HCT116 (cell line): ENCODE measurements at regions not wholly inside any gene's neighbourhood (a gene's known extent, or its start where the extent isn't known, plus 50 kb on each side); places are given as distances from the start of the nearest gene placed in this dataset.

Experiments used
- ATAC-seq: fragments of 200-7000 bp; cut with Tn5 transposase; 2 replicates; pipeline ENCODE4 v1.9.1; 2020; ENCODE audit warnings: mild to moderate bottlenecking, moderate library complexity
- BruUV-seq: library from RNA; stranded (reverse); fragments of 400-500 nt; replicated peaks from 2 replicates; lab custom pipeline; 2021; lab: Mats Ljungman, UMichigan
- CTCF ChIA-PET: fragments of 300-600 bp; sonication (Branson Sonifier 250); formaldehyde crosslinking; loops from one replicate; lab custom pipeline; 2021; ENCODE audit warnings: antibody characterized with exemption; lab: Charles Lee
- POLR2A ChIA-PET: fragments of 300-600, 350-600 bp; sonication (Branson Sonifier 250); formaldehyde crosslinking; loops from one replicate; lab custom pipeline; 2021; ENCODE audit warnings: antibody characterized with exemption; lab: Charles Lee
- RAD21 ChIA-PET, 2 experiments: fragments of 300-600 bp; sonication (Branson Sonifier 250); formaldehyde crosslinking; loops; one replicate each; lab custom pipeline; 2023; ENCODE audit warnings: low total read pairs in 2 of 2; ENCODE audit not compliant: uncharacterized antibody in 2 of 2, unreplicated experiment in 2 of 2, low non-redundant PET in 1 of 2; lab: Charles Lee
- DNase-seq: peaks from one replicate; pipeline ENCODE4 v3.0.0-alpha.2; 2010; ENCODE audit warnings: low read depth, low spot score
- H2AFZ ChIP-seq: fragments of 200-600 bp; shearing (Covaris generic), sonication (generic); 2 replicates; pipeline ENCODE4 v1.6.1; 2017; ENCODE audit warnings: low read depth, mixed run types, mixed read lengths, antibody characterized with exemption, low read length; ENCODE audit not compliant: poor library complexity, severe bottlenecking
- H3K27ac ChIP-seq: 2 replicates; pipeline ENCODE4 v1.5.1; 2012; ENCODE audit warnings: low read depth, low read length
- H3K27me3 ChIP-seq: fragments of 200-600 bp; sonication (generic); 2 replicates; pipeline ENCODE4 v1.6.1; 2016; ENCODE audit warnings: mixed run types, low read length, mixed read lengths; ENCODE audit not compliant: insufficient read depth
- H3K36me3 ChIP-seq, 2 experiments: fragments of 200-500 bp in 1 of 2; fragments of 200-600 bp in 1 of 2; sonication (Bioruptor generic) in 1 of 2; sonication (generic) in 1 of 2; 2 replicates each; pipeline versions ENCODE4 v1.5.1 to v1.6.1; 2014 to 2016; ENCODE audit warnings: low read length in 2 of 2, inconsistent platforms in 1 of 2, mixed read lengths in 1 of 2, mixed run types in 1 of 2; ENCODE audit not compliant: insufficient read depth in 2 of 2, control insufficient read depth in 1 of 2
- H3K4me1 ChIP-seq, 2 experiments: fragments of 200-600 bp in 1 of 2; sonication (generic) in 1 of 2; 2 replicates each; pipeline versions ENCODE4 v1.5.1 to v1.6.1; 2012 to 2017; ENCODE audit warnings: low read length in 2 of 2, inconsistent platforms in 1 of 2, mild to moderate bottlenecking in 1 of 2, mixed read lengths in 1 of 2, mixed run types in 1 of 2, moderate library complexity in 1 of 2; ENCODE audit not compliant: insufficient read depth in 2 of 2, control insufficient read depth in 1 of 2
- H3K4me2 ChIP-seq: fragments of 200-600 bp; sonication (generic); 2 replicates; pipeline ENCODE4 v1.6.1; 2017; ENCODE audit warnings: mixed run types, low read length, mixed read lengths
- H3K4me3 ChIP-seq, 2 experiments: fragments of 200-600 bp in 1 of 2; sonication (generic) in 1 of 2; replicated peaks in 1 of 2; 2 replicates each; pipeline ENCODE4 v1.5.1; 2011 to 2016; ENCODE audit warnings: low read length in 2 of 2, control low read depth in 1 of 2, low read depth in 1 of 2, mild to moderate bottlenecking in 1 of 2, mixed read lengths in 1 of 2, mixed run types in 1 of 2
- H3K79me2 ChIP-seq: fragments of 200-600 bp; sonication (generic); 2 replicates; pipeline ENCODE4 v1.6.1; 2017; ENCODE audit warnings: mild to moderate bottlenecking, mixed run types, low read length, moderate library complexity, mixed read lengths; ENCODE audit not compliant: insufficient read depth
- H3K9ac ChIP-seq: fragments of 200-600 bp; sonication (generic); 2 replicates; pipeline ENCODE4 v1.6.1; 2016; ENCODE audit warnings: low read length, mixed read lengths
- H3K9me2 ChIP-seq: fragments of 200-600 bp; sonication (generic), shearing (Covaris generic); 2 replicates; pipeline ENCODE4 v1.6.1; 2017; ENCODE audit warnings: mixed run types, mild to moderate bottlenecking, moderate library complexity; ENCODE audit not compliant: insufficient read depth
- H3K9me3 ChIP-seq, 2 experiments: fragments of 200-500 bp in 1 of 2; fragments of 200-600 bp in 1 of 2; sonication (Bioruptor generic) in 1 of 2; sonication (generic) in 1 of 2; 2 replicates each; pipeline ENCODE4 v1.6.1; 2014 to 2017; ENCODE audit warnings: low read length in 2 of 2, mixed read lengths in 2 of 2, inconsistent platforms in 1 of 2, low read depth in 1 of 2, mild to moderate bottlenecking in 1 of 2, mixed run types in 1 of 2, moderate library complexity in 1 of 2; ENCODE audit not compliant: control insufficient read depth in 1 of 2, insufficient read depth in 1 of 2
- H4K20me1 ChIP-seq: fragments of 200-600 bp; sonication (generic), shearing (Covaris generic); 2 replicates; pipeline ENCODE4 v1.6.1; 2017; ENCODE audit warnings: mixed run types, mild to moderate bottlenecking, moderate library complexity; ENCODE audit not compliant: insufficient read depth
- CEBPB ChIP-seq: IDR thresholded peaks from 2 replicates; pipeline ENCODE4 v1.6.1; 2012; ENCODE audit warnings: low read depth
- CTCF ChIP-seq, 3 experiments: fragments of 200-600 bp in 1 of 3; sonication (generic) in 1 of 3; IDR thresholded peaks in 2 of 3; conservative IDR thresholded peaks in 1 of 3; 2 replicates each; pipeline ENCODE4 v1.5.1; 2012 to 2017; ENCODE audit warnings: low read depth in 2 of 3, low read length in 2 of 3, antibody characterized with exemption in 1 of 3, borderline replicate concordance in 1 of 3, control low read depth in 1 of 3, mild to moderate bottlenecking in 1 of 3, mixed read lengths in 1 of 3, mixed run types in 1 of 3, moderate library complexity in 1 of 3; ENCODE audit not compliant: insufficient read depth in 1 of 3
- ELF1 ChIP-seq: IDR thresholded peaks from 2 replicates; pipeline ENCODE4 v1.6.1; 2012; ENCODE audit warnings: low read depth, borderline replicate concordance
- EZH2 ChIP-seq: fragments of 200-600 bp; sonication (generic); IDR thresholded peaks from 2 replicates; pipeline ENCODE4 v1.6.1; 2017; ENCODE audit warnings: antibody characterized with exemption, mixed run types
- MAX ChIP-seq: IDR thresholded peaks from 2 replicates; pipeline ENCODE4 v1.6.1; 2012
- RAD21 ChIP-seq: IDR thresholded peaks from 2 replicates; pipeline ENCODE4 v1.6.1; 2012; ENCODE audit warnings: low read depth, mild to moderate bottlenecking
- REST ChIP-seq: IDR thresholded peaks from 2 replicates; pipeline ENCODE4 v1.6.1; 2012; ENCODE audit warnings: low read depth
- SP1 ChIP-seq: IDR thresholded peaks from 2 replicates; pipeline ENCODE4 v1.6.1; 2012; ENCODE audit warnings: low read depth
- YY1 ChIP-seq: IDR thresholded peaks from 2 replicates; pipeline ENCODE4 v1.6.1; 2011; ENCODE audit warnings: low read length, low read depth, moderate library complexity, mild to moderate bottlenecking; ENCODE audit not compliant: insufficient replicate concordance; ENCODE audit errors: extremely low read depth
- ZNF274 ChIP-seq: fragments of 200-500 bp; sonication (Bioruptor generic); IDR thresholded peaks from 2 replicates; pipeline ENCODE4 v1.6.1; 2014; ENCODE audit warnings: mild to moderate bottlenecking, low read depth, low read length, inconsistent platforms
- intact Hi-C: fragments of 100-400 bp; cut with micrococcal nuclease; formaldehyde crosslinking; loops from 2 replicates; pipeline ENCODE4 v1.10.0; 2022
- TF ChIP-seq, protein P1 (sequence below): IDR thresholded peaks from 2 replicates; pipeline ENCODE4 v1.6.1; 2011; ENCODE audit warnings: mild to moderate bottlenecking, low read length, moderate library complexity; ENCODE audit not compliant: insufficient replicate concordance; ENCODE audit errors: extremely low read depth

- no peak for ATAC-seq
These were observed 78.9 kb upstream of the JAK1 start for GRCh38 chr1:65045022-65045817.

More at GRCh38 chr1:65045022-65045817, 78.9 kb upstream of the JAK1 start:
- H3K9ac ChIP-seq = no peak overlapping the region
- POLR2A ChIA-PET = no interaction called here
- H3K79me2 ChIP-seq = no peaks in the 10 kb centered on the region
- no peaks in the 10 kb centered on the region for H4K20me1 ChIP-seq
- RAD21 ChIA-PET = no interaction called here
- H2AFZ ChIP-seq = no peak overlapping the region
- no peak overlapping the region for H3K4me2 ChIP-seq
- no peaks in the 10 kb centered on the region for H3K9me3 ChIP-seq
- H3K27ac ChIP-seq = no peak overlapping the region
- H3K27me3 ChIP-seq = no peaks in the 10 kb centered on the region
- no peaks in the 10 kb centered on the region for H3K4me1 ChIP-seq
- no peak for DNase-seq
- no peak for TF ChIP-seq CTCF (IDR thresholded peaks at IDR 0.05 in 2 of 3, conservative IDR thresholded peaks at IDR 0.05 in 1 of 3; ENCODE audit: borderline replicate concordance in 1 of 3, insufficient read depth in 1 of 3, low read depth in 2 of 3, low read length in 2 of 3)
- no peak for TF ChIP-seq EZH2
- TF ChIP-seq REST = no peak
- no peak for TF ChIP-seq SP1
- no peak for TF ChIP-seq ELF1
- TF ChIP-seq YY1 = no peak
- TF ChIP-seq, protein P1, sequence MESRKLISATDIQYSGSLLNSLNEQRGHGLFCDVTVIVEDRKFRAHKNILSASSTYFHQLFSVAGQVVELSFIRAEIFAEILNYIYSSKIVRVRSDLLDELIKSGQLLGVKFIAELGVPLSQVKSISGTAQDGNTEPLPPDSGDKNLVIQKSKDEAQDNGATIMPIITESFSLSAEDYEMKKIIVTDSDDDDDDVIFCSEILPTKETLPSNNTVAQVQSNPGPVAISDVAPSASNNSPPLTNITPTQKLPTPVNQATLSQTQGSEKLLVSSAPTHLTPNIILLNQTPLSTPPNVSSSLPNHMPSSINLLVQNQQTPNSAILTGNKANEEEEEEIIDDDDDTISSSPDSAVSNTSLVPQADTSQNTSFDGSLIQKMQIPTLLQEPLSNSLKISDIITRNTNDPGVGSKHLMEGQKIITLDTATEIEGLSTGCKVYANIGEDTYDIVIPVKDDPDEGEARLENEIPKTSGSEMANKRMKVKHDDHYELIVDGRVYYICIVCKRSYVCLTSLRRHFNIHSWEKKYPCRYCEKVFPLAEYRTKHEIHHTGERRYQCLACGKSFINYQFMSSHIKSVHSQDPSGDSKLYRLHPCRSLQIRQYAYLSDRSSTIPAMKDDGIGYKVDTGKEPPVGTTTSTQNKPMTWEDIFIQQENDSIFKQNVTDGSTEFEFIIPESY = no peak
- no peak for TF ChIP-seq RAD21
- TF ChIP-seq ZNF274 = no peak
- TF ChIP-seq MAX = no peak
- TF ChIP-seq CEBPB = no peak
- no peaks in the 10 kb centered on the region for H3K9me2 ChIP-seq
- H3K4me3 ChIP-seq = no peak overlapping the region
- H3K36me3 ChIP-seq = no peaks in the 10 kb centered on the region
- BruUV-seq = no TSS peak
- CTCF ChIA-PET = no interaction called here
- intact Hi-C loops = no loop called here
